ENCODE measurements at regions not wholly inside any gene's neighbourhood (a gene's known extent, or its start where the extent isn't known, plus 50 kb on each side); places are given as distances from the start of the nearest gene placed in this dataset.

DNA sequence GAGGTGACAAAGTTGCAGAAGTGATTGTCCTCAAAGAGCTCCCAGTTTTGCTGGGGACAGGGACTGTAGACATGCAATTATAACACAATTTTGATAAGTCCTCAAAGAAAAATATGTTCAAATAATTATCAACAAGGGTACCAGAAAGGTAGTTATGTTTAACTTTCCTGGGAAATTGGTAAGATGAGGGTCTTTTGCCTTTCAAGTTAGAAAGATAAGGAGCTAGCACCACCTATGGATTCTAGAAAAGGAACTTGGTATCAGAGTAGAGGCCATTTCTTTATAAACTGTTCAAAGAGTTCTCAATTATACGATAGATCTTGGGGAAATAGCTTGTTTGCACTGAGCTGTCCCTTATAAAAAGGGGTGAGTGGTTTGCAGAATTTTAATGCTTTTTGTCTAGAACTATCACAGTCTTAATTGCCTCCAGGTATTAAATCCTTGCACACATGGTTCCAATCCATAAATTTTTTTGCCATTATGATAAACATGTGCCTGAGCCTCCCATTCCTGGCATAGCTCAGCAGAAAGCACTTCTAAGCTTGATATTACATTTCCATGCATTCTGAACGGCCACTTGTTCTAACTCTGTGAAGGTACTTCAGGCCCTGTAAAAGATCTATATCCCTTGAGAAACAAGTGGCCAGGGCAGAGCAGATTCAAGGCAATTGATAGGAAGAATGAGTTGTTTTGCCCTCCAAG, 247.5 kb upstream of the LRIG1 start:
- no peak for DNase-seq (ENCODE audit: low spot score)

DNA sequence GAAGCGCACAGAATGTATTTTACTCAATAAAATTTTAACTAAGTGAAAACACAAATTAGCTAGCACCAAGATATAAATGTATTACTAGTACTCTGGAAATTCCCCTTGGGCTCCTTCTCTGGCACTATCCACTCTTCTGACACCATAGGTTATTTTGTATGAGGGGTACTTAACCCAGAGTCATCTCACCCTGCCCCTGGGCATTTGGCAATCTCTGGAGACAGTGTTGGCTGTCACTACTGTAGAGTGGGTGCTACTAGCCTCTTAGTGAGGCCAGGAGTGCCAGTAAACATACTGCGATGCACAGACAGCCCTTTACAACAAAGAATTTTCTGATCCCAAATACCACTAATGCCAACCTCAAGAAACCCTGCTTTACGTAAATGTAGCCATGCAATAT, 246.3 kb upstream of the KBTBD8 start:
- no peak for DNase-seq (ENCODE audit: low spot score)

DNA sequence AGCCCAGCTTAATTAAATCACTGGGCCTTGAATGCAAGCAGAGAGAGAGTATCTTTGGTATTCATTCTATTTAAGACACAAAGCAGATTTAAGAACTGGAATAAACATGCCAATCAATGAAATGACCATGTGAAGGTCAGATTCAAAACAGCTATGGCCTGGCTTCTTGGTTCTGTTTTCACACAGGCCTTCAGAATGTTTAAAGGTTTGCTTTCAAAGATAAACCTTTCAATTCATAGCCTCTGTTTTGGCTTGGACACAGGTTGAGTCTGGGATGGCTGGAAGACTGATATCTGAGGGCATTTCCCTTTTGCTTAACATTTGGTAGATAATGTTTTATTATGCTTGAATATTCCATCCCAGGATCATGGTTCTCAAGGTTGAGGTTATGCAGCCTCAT, 244.4 kb upstream of the KBTBD8 start:
- DNase-seq (ENCODE audit: low spot score): no peak

DNA sequence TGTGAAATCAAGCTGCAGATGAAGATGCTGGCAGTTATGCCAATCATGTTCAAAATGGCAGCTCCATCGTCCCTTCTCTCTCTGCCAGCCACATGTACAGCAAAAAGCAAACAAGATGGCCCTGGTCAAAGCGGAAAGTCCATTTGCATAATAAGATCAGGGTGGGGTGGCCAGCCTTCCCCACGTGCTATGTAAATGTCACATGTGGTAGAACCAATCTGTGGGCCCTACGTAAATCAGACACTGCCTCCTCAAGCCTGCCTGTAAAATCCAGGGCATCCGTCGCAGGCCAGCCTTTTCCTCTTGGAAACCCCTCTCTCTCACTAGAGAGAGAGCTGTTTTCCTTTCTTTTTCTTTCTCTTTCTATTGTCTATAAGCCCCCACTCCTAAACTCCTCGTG, 243.5 kb upstream of the KBTBD8 start:
- no peak for DNase-seq (ENCODE audit: low spot score)

DNA sequence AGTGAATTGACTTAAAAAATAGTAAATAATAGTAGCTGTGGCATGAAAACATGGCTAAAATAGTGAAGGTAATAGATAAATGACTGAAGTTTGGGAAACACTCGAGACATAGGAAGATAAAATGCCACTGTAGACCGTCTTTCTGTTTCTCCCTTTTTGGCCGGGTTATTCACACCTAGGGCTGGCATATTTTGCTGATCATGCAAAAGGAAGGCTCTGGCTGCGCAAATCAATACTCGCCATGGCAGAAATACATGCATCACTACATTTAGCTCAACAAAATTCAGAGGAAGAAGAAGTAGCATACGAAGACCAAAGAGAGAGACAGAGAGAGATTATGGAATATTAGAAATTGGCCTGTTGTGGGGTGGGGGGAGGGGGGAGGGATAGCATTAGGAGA, 242.2 kb upstream of the KBTBD8 start:
- no peak for DNase-seq (ENCODE audit: low spot score)

DNA sequence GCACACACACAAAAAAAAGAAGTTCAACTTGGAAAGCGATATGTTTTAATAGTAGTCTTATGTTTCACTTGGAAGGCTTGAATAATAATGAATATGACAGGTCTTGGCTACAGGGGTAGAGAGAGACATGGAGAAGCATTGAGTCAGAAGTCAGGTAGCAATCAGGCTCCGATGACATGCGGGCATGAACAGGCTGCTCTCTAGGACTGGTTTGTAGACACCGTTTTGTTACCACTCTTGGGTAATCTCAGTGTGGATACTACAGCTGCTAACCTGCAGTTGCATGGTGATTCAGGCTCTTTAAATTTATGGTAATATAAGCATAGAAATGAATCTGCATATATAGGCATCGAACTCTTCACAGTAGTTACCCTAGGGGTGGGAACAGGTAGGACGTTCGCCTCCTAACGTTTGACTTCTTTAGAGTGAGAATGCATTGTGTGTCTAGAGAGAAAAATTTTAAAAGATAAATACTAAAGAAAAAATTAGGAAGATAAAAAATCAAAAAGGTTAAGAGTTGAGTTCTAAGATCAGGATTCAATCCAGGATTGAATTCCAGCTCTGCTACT, 241.6 kb upstream of the KBTBD8 start:
- no peak for DNase-seq (ENCODE audit: low spot score)

DNA sequence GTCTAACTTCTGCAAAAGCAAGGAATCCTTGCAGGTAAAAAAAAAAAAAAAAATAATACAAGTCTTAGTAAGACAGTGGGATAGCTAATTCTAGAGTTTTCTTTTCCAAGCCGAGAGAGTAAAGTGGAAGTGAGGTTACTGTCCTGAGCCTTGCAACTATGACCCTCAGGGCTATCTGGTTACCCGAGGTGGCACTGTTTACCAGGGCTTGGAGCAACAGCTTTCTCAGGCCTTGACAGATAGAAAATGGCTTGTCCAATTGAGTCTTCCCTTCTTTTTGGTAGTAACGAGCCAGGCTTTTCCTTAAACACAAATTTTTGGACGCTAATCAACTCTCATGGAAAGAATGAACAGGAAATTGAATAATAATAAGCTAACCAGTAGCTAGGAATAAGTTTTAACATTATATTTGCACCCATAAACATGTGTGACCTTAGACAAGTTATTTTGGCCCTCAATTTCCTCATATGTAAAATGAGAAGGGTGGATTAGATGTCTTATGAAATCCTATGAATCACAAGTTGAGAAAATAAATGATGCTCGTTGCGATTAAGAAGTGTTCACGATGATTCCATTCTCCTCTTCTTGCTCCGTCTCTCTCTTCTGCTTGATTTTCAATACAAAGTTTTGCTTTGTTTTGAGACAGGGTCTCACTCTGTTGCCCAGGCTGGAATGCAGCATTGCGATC, 236.9 kb upstream of the KBTBD8 start:
- DNase-seq (ENCODE audit: low spot score): no peak

DNA sequence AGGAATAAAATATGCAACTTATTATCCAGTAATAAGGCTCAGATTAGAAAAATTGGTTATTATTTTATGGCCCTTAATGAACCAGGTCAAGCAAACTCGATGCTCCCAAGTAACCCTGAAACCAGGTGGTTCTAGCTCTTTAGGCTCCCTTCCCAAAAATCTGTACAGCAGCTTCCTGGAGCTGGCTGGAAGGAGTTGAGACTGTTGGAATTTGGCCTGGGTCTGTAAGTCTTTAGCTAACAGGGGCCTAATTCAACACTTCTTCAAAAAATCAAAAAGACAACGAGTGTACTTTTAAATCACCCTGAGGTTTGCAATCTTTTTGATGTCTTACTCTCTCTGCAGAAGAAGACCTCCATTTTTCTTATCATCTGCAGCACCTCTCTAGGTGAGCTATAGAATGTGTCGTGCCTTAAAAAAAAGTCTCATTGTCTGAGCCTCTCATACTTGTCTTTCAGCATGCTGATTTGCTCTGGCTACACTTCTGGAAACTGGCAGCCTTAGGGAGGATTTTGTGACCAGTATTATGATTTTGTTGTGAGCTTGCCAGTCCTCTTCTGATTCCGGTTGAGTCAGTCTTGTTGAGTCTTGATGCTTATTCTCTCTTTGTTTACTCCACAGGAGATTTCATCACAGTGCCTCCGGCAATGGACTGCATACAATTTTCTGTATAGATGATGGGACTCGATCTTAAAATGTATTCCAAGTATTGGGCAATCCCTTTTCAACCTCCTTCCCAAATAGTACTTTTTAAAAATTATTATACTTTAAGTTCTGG, 235.0 kb upstream of the KBTBD8 start:
- peak; percentile 6 for DNase-seq (ENCODE audit: low spot score)

DNA sequence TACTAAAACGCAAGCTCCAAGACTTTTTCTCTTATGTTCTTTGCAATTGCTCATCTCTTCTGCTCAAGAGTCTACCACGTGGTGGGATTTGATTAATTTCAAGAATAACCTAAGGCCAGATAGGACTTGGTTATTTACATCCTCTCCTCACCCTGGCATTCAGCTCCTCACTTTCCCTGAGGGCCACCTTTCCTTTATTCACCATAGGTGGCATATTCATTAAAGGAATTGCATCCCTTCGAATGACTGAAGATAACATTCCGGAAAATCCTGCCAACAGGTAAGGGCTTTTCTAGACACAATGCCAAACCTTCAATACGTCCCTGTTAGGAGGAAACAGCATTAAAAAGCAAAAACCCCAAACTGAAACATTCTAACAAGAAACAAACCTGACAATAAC, 220.0 kb upstream of the KBTBD8 start:
- no peak for DNase-seq (ENCODE audit: low spot score)

DNA sequence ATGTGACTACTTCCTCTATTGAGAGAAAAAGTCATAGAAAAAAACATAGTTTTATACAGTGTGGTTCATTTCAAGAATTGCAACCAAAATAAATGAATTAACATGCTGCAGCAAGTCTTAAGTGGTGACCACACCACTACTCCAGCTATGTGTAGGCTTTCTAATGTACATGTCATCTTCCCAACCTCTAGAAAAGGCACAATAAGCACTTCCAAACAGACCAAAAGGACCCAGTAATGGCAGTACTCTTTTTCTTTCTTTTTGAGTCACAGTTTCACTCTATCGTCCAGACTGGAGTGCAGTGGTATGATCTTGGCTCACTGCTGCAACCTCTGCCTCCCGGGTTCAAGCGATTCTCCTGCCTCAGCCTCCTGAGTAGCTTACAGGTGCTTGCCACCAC, 219.3 kb upstream of the KBTBD8 start:
- DNase-seq (ENCODE audit: low spot score): no peak

DNA sequence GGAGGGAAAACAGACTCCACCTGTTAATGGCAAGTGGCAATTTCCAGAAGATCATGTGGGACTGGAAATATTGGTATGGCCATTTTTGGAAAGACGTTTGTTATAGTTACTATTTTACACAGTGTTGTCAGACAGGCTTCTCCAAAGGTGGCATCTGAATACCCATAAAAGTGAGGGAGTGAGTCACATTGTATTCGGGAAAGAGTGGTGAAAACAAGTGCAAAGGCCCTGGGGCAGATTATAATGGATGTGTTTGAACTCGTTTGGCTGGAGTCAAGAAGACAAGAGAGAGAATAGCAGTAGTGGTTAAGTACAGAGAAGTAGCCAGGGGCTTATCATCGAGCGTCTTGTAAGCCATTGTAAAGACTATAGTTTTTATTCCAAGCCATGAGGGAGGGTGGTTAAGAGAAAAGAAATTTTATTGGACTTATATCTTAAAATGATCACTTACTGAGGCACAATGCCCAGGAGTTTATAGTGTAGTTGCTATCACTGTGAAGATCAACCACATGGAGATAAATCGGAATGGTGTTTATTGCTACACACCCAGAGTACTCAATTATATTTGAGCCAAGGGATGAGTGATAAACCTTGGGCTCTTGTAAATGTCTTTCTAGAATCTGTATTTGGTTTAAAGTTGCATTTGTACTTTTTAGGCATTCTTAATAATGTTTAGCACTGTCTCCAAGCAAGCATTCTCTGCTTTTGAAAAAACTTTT, 212.8 kb upstream of the KBTBD8 start:
- no peak for DNase-seq (ENCODE audit: low spot score)

DNA sequence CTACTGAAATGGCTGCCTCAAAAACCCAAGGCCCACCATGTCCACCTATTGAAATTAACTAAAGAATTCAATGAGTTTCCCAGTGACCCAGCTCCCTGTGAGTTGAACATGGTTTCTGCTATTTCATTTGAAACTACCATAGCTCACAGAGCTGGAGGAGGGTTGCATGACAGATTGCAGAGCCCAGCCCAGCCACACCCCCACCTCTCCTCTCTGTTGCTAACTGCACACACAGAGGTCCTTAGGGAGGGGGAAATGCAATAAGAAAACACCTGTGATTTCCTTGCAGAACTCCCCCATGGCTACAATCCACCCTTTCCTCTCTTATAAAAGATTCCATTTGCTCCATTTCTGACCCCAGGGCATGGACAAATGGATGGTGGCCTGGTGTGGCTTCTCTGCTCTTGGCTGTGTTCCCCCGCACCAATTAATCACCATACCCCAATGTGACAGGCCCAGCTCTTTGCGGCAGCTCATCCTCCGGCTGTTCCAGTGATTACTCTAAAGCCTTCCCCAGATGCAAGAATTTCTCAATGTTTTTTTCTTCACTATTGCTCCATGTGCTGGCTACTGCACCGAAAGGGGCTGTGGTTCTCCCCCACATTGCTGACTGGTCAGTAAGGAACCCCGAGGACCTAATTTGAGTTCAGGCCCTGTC, 208.4 kb upstream of the KBTBD8 start:
- DNase-seq (ENCODE audit: low spot score): no peak

DNA sequence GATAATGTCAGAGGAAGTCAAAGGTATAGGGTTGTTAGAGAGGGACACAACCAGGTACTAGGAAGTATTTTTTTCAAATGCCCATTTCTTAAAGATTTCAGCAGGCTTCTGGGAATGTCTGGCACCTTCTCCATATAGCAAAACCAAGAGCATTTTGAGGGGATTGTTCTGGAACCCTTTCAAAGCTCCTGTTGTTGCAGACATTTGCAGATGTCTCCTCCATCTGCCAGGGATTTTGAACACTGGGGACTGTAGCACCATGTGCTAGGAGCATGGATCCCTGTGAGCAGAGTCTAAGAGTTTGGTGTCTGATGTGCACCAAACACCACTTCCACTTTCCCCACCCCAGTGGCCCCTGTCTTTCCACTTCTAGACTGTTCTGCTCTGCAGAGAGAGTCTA, 206.0 kb upstream of the KBTBD8 start:
- DNase-seq (ENCODE audit: low spot score): no peak

DNA sequence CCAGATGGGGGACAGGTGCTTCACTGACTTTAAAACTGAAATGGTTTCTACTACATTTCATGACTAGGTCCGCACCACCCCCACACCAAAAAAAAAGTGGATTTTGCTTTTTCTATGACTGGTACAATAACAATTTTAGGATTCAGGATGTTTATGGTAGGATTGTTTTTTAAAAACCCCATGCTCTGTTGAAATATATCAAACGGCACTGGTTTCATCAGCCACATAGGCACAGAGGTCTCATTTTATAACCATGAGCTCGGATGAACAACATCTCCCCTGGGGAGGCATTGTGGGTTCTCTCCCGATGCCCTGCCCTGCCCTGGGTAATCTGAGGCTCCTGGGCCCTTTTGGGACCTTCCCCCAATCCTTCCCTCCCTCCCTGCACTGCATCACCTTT, 202.7 kb upstream of the KBTBD8 start:
- no peak for DNase-seq (ENCODE audit: low spot score)

DNA sequence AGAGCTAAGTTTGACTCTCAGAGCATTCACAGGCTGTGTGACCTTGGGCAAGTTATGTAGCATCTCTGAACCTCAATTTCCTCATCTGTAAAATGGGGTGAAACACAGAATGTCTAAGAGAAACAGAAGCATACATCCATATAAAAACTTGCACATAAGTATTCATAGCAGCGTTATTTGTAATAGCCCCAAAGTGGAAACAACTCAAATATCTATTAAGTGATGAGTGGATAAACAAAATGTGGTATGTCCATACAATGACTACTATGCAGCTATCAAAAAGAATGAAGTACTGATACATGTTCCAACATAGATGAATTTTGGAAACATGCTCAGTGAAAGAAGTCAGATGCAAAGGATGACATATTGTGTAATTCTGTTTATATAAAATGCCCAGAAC, 201.8 kb upstream of the KBTBD8 start:
- no peak for DNase-seq (ENCODE audit: low spot score)

DNA sequence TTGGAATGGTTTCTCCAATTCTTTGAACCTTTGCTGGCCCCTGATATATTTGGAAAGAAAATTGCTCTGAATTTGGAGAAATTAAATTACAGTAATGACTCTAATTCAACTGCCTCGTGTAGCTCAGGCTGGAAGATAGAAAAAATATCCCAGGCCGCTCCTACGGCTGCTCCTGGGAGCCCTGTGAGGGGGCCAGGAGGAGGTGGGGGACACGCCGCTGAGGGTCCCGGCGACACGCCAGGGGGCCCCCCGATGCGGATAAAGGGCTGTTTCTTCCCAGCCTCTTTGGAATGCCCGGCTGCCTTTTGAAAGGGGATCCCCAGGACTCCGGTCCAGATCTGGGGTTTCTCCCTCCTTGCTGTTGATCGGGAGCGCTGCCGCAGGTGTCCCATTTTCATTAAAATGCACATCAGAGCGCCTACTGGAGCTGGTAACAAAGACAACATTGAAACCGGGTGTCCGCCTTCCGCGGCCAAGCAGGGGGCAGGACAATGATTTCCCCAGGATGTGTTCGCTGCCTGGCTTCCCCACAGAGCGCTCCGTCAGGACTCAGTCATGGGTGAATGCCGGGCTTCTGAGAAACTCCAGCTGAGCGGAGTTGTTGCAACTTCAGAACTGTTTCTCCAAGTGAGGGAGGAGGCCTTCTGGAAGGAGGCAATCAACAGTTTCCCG, 200.1 kb upstream of the KBTBD8 start:
- no peak for DNase-seq (ENCODE audit: low spot score)

DNA sequence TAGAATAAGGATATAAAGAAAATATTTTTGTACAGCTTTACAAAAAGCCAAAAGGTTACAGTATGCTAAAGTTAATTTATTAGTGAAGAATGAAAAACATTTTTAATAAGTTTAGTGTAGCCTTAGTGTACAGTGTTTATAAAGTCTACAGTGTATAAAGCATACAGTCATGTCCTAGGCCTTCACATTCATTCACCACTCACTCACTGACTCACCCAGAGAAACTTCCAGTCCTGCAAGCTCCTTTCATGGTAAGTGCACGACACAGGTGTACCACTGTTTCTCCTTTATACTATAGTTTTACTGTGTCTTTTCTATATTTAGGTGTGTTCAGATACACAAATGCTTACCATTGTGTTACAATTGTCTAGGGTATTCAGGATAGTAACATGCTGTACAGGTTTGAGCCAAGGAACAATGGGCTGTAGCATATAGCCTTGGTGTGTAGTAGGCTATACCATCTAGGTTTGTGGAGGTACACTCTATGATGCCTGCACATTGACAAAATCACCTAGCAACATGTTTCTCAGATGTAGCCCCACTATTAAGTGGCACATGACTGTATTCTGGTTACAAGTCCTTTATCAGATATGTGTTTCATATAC, 197.1 kb upstream of the KBTBD8 start:
- no peak for DNase-seq (ENCODE audit: low spot score)

DNA sequence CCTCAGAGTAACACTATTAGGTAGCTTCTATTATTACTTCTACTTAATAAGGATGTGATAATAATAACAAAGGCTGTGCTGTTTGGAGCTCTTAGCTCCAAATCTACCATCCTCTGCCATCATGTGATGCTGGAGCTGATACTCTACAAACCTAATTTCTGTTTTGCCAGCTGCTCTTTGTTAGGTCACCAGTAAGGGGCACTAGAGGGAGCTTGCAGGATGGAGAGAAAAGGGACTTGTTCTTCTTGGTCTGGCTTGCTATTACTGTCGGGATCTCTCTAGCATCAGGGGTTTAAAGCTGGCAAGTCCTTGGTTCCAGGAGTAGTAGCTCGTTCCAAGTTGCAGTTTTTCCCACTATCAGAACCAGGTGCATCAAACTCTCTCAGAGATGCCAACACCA, 194.9 kb upstream of the KBTBD8 start:
- DNase-seq (ENCODE audit: low spot score): no peak

DNA sequence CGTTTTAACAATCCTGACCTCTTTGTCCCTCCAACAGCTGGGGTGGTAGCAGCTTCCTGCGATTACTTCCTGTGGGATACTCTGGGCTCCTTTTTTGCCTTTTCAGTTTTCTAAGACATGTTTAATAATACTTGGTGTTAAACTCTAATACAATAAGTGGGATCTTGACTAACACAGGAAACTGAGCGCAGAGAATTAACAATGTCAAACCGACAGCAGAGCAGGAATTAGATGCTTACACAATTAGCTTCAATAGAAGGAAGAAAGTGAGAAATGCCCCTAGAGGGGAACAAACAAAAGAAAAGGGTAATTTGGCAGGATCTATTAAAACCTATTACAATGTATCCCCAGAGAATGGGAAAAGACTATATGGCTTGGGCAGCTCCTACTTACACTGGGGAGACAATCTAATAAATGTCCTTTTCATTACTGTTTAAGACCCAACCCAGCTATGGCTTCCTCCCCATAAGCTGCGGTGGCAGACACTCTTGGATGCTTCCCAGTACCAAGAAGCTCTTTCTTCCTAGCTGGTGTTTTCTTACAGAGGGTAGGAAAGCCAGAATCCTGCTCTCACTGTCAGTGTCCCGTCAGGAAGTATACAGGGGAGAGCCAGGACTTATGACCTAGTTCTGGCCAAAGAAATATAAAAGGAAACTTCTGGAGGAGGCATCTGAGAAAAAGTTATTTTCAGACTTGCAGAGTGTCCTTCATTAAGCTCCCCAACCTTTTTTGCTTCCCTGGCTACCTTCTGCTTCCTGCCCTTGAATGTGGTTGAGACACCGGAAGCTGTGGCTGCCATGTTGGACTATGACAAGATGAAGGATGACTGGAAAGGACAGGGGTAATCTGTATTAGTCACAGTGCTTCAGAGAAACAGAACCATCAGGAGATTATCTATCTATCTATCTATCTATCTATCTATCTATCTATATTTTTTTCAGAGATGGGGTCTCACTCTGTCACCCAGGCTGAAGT, 194.1 kb upstream of the KBTBD8 start:
- DNase-seq (ENCODE audit: low spot score): no peak

Data from HuH-7.5 (cell line).